D721Med (cell line): ENCODE measurements at regions not wholly inside any gene's neighbourhood (a gene's known extent, or its start where the extent isn't known, plus 50 kb on each side); places are given as distances from the start of the nearest gene placed in this dataset.

Source experiments
- DNase-seq: peaks from one replicate; pipeline ENCODE4 v3.0.0; 2011; ENCODE audit warnings: low spot score; ENCODE audit not compliant: insufficient read length
- FAIRE-seq: peaks from 2 replicates; lab custom pipeline; 2011; peaks lifted over from hg19 to GRCh38; lab: Jason Lieb, UNC
- TF ChIP-seq, protein P1 (sequence below): IDR thresholded peaks from 2 replicates; pipeline ENCODE4 v1.5.1; 2012; ENCODE audit warnings: mild to moderate bottlenecking, control low read depth; ENCODE audit not compliant: insufficient read depth; ENCODE audit errors: missing control alignments

DNA sequence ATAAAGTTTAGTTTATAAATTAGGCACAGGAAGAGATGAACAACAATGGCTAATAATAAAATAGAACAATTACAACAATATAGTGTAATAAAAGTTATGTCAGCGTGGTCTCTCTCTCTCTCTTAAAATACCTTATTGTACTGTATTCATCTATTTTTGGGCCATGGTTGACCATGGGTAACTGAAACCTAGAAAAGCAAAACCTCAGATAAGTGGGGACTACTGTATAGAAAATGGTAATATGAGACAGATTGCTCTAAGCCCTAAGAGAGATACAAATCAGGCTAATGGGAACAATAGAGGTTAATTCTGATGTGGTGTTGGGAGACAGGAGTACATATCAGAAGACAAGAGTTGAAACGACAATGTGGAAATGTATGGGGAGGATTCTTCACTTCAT lies 86.2 kb downstream of the ZNF365 start:
- TF ChIP-seq, protein P1, sequence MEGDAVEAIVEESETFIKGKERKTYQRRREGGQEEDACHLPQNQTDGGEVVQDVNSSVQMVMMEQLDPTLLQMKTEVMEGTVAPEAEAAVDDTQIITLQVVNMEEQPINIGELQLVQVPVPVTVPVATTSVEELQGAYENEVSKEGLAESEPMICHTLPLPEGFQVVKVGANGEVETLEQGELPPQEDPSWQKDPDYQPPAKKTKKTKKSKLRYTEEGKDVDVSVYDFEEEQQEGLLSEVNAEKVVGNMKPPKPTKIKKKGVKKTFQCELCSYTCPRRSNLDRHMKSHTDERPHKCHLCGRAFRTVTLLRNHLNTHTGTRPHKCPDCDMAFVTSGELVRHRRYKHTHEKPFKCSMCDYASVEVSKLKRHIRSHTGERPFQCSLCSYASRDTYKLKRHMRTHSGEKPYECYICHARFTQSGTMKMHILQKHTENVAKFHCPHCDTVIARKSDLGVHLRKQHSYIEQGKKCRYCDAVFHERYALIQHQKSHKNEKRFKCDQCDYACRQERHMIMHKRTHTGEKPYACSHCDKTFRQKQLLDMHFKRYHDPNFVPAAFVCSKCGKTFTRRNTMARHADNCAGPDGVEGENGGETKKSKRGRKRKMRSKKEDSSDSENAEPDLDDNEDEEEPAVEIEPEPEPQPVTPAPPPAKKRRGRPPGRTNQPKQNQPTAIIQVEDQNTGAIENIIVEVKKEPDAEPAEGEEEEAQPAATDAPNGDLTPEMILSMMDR, result no peak
- FAIRE-seq (no peak), DNase-seq (no peak)

DNA sequence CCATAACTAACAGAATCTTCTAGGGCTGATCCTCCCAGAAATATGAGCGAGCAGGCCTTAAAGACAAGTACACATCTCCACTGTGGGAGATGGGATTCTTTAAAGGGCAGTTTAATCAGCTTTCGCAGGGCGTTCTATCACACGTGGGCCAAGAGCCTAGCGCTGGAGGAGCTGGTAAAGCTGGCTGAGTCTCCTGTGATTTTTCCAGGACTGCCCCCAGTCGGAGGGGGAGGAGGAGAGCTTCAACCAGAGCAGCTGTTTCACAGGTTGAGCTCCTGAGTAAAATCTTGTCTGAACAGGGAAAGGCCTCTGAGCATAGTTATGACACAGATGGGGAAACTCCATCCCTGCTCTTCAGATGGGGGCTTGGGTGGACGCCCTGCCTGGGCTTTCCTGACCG lies 87.0 kb downstream of the ZNF365 start:
- TF ChIP-seq, protein P1, result no peak
- FAIRE-seq (no peak), DNase-seq (no peak)

DNA sequence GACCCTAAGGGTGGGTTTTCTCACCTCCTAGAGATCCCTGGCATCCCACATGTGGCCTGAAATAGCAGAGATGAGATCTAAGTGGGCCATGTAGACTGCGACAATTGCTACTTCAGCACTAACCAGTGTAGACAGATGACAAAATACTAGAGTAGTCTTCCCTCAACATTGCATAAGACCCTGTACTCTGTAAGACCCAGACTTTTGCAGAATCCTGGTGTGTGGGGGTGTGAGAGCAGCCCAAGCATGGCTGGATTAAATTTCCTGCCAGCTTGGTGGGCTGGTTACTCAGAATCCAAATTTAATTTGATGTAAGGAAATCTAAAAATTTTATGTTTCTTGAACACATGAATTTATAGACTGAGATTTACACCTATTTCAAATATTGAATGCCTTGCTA lies 88.3 kb downstream of the ZNF365 start:
- TF ChIP-seq, protein P1, result no peak
- FAIRE-seq (no peak), DNase-seq (no peak)

DNA sequence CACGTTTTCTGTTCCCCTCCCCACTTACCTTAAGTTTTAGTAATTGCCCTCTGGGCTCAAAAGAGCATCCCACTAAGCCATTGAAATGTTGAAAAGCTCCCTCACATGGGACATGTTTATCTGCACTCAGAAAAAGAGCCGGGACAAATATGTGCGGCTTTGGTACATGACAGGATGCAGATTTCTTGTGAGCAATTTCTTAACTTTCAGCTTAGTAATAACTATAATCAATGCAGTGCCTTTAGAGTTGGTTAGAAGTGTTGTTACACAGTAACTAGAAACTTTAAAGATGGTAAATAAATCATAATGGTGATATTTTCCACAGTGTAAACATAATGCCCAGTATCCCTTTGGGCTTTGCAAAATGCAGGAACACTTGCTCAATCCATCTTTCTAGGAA lies 89.2 kb downstream of the ZNF365 start:
- TF ChIP-seq, protein P1, result no peak
- DNase-seq, result no peak
- FAIRE-seq, result no peak

DNA sequence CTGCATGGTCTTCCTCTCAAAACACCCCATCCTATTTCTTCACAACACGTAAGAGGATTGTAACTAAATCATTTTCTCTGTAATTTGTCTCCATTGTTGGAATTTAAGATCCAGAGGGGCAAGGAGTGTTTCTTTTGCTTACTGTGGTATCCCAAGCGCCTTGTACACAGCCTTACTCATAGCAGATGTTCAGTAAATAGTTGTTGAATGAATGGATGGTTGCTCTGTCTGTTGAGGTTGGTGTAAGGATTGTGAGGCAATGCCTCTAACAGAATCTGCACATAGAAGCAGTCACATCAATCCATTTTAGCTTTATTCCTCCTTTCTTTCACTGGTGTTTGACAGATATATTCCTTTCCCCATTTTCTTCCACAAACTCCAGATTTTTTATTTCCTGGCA lies 90.1 kb downstream of the ZNF365 start:
- no peak for FAIRE-seq
- TF ChIP-seq, protein P1, result no peak
- no peak for DNase-seq

DNA sequence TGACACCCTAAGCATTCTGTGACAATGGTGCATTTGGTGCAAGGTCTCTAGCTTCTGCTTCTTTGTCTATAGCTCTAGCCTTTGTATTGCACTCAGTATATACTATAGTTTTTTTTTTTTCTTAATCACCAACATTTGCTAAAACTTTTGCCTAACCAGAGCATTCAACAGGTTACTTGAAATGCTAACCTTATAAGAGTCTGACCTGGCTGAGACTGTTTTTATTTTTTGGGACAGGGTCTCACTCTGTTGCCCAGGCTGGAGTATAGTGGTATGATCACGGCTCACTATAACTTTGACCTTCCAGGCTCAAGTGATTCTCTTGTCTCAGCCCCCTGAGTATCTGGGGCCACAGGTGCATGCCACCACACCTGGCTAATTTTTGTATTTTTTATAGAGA lies 92.4 kb downstream of the ZNF365 start:
- FAIRE-seq (no peak), DNase-seq (no peak)

DNA sequence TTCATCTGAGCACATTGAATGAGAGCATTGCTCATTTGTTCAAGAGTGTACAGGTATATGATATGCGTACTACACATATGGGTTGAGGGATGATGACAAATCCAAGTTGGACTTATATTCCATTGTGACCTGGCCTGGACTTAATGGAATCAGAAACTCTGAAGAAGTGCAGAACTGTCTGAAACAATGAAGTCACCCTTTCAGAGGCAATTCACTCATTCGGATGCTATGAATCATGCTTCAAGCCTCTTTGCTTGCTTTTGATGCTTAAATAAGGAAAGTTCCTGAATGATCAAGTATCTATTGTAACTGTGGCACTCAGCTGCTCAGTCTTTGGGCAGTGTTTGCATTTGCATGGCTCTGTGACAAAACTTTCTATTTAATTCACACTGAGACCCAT lies 93.4 kb downstream of the ZNF365 start:
- no peak for FAIRE-seq
- DNase-seq, result no peak
- TF ChIP-seq, protein P1, result no peak

More for the DNA sequence above, 92.4 kb downstream of the ZNF365 start:
- TF ChIP-seq, protein P1, result no peak
